Skeletal muscle satellite cell (primary cell): ENCODE measurements at regions not wholly inside any gene's neighbourhood (a gene's known extent, or its start where the extent isn't known, plus 50 kb on each side); places are given as distances from the start of the nearest gene placed in this dataset.
"Not testable (repeated sequence)": the region's sequence is repeated elsewhere in the genome, so short reads cannot be mapped to it uniquely, and the experiment has no call there.

Experiments
- H3K27me3 ChIP-seq: 2 replicates; pipeline ENCODE4 v1.7.0; 2013; ENCODE audit warnings: low read length; ENCODE audit not compliant: control insufficient read depth, insufficient read depth
- H3K36me3 ChIP-seq: 2 replicates; pipeline ENCODE4 v1.7.0; 2013; ENCODE audit warnings: mild to moderate bottlenecking, control low read depth, low read length; ENCODE audit not compliant: insufficient read depth
- H3K4me1 ChIP-seq: 2 replicates; pipeline ENCODE4 v1.7.0; 2013; ENCODE audit warnings: low read length; ENCODE audit not compliant: control insufficient read depth, insufficient read depth
- H3K4me2 ChIP-seq: 2 replicates; pipeline ENCODE4 v1.7.0; 2013; ENCODE audit warnings: mild to moderate bottlenecking, low read length
- H3K4me3 ChIP-seq: 2 replicates; pipeline ENCODE4 v1.7.0; 2013; ENCODE audit warnings: low read length
- H3K9ac ChIP-seq: 2 replicates; pipeline ENCODE4 v1.7.0; 2013; ENCODE audit warnings: mild to moderate bottlenecking, low read depth, low read length, moderate library complexity
- H3K9me3 ChIP-seq: replicated peaks from 2 replicates; pipeline ENCODE4 v1.7.0; 2013; ENCODE audit warnings: mild to moderate bottlenecking, control low read depth, low read length

DNA sequence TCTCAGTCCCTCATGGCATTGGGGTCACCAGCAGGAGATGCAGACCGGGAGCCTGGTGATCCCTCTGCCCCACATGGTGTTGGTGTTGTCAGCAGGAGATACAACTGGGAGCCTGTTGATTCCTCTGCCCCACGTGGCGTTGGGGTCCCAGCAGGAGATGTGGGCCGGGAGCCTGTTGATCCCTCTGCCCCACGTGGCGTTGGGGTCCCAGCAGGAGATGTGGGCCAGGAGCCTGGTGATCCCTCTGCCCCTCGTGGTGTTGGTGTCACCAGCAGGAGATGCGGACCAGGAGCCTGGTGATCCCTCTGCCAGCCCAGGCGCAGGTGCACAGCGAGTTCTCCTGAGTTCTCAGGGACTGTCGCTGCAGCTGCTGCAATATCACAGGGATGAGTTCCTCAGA lies 229.6 kb upstream of the C1orf174 start:
- no peaks in the 10 kb centered on the region for H3K36me3 ChIP-seq

DNA sequence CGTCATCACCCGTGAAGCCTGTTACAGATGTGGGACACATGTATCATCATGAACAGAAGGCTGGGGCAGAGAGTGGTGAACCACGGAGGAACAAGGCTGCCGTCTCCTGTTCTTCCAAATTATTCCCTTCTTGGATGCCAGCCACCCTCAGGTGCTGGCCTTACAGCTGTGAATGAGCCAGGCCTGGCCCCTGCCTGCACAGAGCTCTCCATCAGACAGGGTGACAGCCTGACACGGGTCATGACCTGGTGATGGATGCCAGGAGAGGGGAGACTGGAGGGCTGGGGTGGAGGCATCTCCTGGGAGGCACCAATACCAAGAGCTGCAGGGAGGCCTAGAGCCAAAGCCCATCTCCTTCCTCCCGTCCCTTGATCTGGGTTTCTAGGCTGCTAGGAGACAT lies 230.0 kb upstream of the C1orf174 start:
- no peak overlapping the region for H3K9ac ChIP-seq
- H3K36me3 ChIP-seq = no peaks in the 10 kb centered on the region
- no peak overlapping the region for H3K4me3 ChIP-seq
- H3K4me2 ChIP-seq = no peak overlapping the region
- no peaks in the 10 kb centered on the region for H3K4me1 ChIP-seq
- H3K9me3 ChIP-seq = peaks cover 24% of the 10 kb centered on the region
- H3K27me3 ChIP-seq = no peaks in the 10 kb centered on the region

More for the DNA sequence above, 229.6 kb upstream of the C1orf174 start:
- Histone ChIP-seq H3K4me3 (no peak overlapping the region), H3K27me3 (no peaks in the 10 kb centered on the region), H3K9me3 (peaks cover 25% of the 10 kb centered on the region), H3K4me2 (no peak overlapping the region), H3K9ac (no peak overlapping the region), H3K4me1 (no peaks in the 10 kb centered on the region)

DNA sequence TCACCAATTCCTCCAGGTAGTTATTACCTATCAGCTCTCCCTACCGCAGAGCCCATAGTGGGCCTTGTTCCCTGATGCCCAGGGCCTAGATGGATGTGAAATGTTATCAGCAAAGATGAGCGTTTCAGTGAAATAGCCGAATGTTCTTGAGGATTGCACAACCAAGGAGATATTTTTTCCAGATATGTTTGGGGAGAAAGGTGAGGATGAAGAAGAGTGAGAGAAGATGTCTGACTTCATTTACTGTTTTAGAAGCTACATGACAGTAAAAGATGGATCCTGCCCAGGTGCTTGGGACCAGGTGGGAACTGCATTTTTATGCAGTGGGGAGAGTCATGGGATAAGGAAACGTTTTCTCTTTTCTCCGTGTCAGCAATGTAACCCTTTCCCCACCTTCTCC lies 231.7 kb upstream of the C1orf174 start:
- no peaks in the 10 kb centered on the region for H3K27me3 ChIP-seq

DNA sequence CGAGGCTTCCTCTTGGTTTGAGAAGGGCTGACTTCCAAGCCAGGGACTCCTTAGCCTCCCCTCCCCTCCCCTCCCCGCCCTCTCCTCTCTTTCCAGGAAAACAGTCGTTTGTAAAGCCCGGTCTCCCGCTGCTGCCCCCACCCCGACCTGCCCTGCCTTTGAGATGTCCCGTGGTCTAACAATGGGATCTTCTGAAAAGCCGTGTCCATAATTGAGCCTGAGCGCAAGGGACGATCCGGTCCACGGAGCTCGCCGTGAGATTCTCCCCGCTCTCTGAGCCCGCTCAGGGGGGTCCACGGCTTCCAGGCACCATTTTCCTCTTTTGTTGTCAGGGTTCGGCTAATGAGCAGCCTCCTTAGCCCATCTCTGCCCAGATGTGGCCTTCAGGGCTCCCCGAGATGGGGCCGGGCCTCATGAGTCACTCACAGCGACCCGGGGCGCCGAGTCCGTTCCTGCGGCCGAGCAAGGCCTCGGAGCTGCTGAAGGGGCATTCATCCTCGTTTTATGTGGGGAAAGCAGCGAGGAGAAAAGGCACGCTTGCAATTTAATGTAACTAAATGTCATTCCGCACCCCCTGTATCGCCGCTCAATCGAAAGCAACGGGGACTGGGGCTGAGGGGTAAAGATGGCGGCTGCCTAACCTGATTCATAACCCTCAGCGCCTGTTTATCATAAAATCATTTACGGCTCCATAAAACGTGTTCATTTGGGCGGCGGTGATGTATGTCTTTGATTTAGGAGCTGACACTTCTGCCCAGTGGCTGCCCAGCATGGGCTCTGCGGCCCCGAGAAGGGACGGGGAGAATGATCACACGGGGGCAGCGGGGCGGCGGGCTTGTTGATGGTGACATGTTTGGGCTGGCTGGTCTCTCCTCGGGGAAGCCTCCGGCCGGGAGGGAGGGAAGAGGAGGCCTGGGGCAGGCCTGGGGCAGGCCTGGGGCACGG lies 232.6 kb upstream of the C1orf174 start:
- H3K4me3 ChIP-seq = no peak overlapping the region
- no peak overlapping the region for H3K9ac ChIP-seq
- H3K36me3 ChIP-seq = no peaks in the 10 kb centered on the region
- H3K27me3 ChIP-seq = no peaks in the 10 kb centered on the region
- no peaks in the 10 kb centered on the region for H3K4me1 ChIP-seq
- peaks cover 27% of the 10 kb centered on the region for H3K9me3 ChIP-seq
- no peak overlapping the region for H3K4me2 ChIP-seq

More for the DNA sequence above, 231.7 kb upstream of the C1orf174 start:
- H3K4me1 ChIP-seq = no peaks in the 10 kb centered on the region
- H3K36me3 ChIP-seq = no peaks in the 10 kb centered on the region
- no peak overlapping the region for H3K4me3 ChIP-seq
- no peak overlapping the region for H3K9ac ChIP-seq
- H3K4me2 ChIP-seq = no peak overlapping the region
- peaks cover 27% of the 10 kb centered on the region for H3K9me3 ChIP-seq

DNA sequence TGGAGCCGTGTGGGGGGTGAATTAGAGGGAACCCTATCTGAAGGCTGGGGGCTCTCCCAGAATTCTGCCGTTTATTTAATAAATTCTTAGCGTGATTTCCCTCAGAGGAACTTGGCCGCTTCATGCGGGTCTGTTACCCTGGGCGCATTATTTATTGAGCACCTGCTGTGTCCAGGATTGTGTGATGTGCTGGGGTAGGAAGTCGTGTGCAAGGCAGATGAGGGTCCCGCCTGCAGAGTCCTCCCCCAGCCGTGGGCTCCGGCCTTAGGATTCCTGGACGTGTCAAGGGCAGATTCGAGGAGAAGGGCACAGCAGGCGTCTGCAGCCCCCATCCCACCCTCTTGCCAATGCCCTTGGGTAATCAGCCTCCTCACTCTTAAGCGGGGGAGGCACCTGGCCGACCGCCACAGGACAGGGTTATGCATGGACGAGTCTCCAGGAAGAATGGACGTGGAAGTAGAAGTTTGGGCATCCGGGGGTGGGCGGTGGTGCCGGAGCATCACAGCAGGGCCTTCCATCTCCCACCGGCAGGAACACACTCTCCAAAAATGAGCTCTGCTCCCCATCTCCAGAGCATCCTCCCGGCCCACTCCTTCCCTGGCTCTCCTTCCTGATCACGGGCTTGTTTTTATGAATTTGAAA lies 233.3 kb upstream of the C1orf174 start:
- H3K9ac ChIP-seq = no peak overlapping the region
- no peak overlapping the region for H3K4me3 ChIP-seq
- H3K4me2 ChIP-seq = no peak overlapping the region
- no peaks in the 10 kb centered on the region for H3K36me3 ChIP-seq
- peaks cover 21% of the 10 kb centered on the region for H3K9me3 ChIP-seq
- H3K4me1 ChIP-seq = no peaks in the 10 kb centered on the region
- H3K27me3 ChIP-seq = no peaks in the 10 kb centered on the region

DNA sequence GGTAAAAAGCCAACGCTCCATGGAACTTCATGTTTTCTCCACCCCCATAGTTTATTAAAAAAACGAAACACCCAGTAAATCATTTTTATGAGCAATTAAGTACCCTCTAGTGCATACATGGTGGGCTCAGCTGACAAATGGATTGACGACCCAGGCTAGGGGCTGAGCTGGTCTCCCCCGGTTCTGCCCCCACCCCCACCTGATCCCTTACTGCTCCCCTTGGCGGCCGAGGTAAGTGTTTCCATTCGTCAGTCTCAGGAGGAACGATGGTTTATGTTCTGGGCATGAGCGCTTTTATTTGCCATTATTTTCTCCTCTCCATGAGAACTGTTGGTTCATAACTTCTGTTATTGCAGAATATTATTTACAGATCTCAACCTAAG lies 233.9 kb upstream of the C1orf174 start:
- Histone ChIP-seq H3K9ac (no peak overlapping the region), H3K4me3 (no peak overlapping the region), H3K27me3 (no peaks in the 10 kb centered on the region), H3K4me2 (no peak overlapping the region), H3K4me1 (no peaks in the 10 kb centered on the region), H3K9me3 (peaks cover 19% of the 10 kb centered on the region), H3K36me3 (no peaks in the 10 kb centered on the region)

DNA sequence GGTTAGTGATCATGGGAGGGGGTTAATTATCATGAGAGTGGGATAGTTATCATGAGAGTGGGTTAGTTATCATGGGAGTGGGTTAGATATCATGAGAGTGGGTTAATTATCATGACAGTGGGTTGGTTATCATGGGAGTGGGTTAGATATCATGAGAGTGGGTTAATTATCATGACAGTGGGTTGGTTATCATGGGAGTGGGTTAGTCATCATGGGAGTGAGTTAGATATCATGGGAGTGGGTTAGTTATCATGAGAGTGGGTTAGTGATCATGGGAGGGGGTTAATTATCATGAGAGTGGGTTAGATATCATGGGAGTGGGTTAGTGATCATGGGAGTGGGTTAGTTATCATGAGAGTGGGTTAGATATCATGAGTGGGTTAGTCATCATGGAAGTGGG lies 235.8 kb upstream of the C1orf174 start:
- not testable (repeated sequence) for H3K9ac ChIP-seq, H3K4me2 ChIP-seq, H3K27me3 ChIP-seq, H3K4me1 ChIP-seq, H3K4me3 ChIP-seq, H3K36me3 ChIP-seq
- peaks cover 23% of the 10 kb centered on the region for H3K9me3 ChIP-seq

DNA sequence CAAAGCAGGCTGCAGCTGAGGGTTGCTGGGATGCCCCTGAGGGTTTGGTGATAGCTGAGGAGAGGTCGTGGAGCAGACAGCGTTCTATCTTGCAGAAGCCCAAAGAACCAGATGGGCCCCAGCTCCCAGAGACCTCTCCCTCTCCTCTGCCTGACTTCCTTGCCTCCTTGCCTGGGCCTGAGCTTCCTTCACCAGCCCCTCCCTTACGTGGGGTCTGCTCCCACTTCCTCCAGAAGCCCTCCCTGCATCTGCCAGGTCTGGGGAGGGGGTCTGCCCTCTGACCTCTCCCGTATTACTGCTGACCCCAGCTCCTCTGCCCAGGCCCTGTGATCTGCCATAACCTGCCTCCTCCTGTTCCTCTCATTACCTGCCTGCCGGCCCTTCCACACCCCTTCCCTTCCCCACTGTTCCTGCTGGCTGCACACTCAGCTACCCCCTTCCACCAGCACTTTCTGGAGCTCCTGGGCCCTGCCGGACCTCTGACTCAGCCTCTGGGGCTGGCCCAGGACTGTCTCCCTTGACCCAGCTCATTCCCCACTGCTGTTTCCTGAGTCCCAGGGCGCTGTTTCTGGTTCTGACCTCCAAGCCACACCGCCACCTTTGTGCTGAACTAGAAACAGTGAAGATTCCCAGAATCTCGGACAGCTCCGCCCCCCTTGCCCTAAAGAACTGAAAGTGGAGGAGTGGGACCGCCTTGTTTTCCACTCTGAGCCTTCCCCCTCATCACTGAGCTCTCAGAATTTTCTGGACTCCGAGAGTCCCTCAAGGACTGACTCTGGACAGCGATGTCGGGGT lies 237.7 kb upstream of the C1orf174 start:
- Histone ChIP-seq H3K9me3 (peaks cover 21% of the 10 kb centered on the region), H3K4me2 (no peak overlapping the region), H3K36me3 (no peaks in the 10 kb centered on the region), H3K4me3 (no peak overlapping the region), H3K4me1 (no peaks in the 10 kb centered on the region), H3K27me3 (no peaks in the 10 kb centered on the region), H3K9ac (no peak overlapping the region)

DNA sequence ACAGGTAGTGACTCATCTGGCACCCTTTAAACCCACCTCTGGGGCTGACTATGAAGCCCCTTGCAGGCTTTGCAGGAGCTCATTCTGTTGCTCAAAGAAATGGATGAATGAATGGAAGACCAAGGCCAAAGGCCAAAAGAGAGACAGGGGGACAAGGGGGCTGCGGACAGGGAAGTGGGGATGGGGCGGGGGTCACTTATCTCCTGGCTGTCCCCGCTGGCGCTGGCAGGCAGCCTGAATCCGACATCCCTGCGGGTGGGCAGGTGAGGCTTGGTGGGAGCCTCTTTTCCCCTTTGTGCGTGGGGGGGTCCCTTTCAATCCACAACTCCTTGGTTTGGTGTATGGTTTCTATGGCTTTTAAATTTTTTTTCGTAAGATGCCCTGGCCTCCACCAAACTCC lies 239.6 kb upstream of the C1orf174 start:
- Histone ChIP-seq H3K4me2 (no peak overlapping the region), H3K9me3 (peaks cover 20% of the 10 kb centered on the region), H3K4me1 (no peaks in the 10 kb centered on the region), H3K4me3 (no peak overlapping the region), H3K27me3 (no peaks in the 10 kb centered on the region), H3K36me3 (no peaks in the 10 kb centered on the region), H3K9ac (no peak overlapping the region)

DNA sequence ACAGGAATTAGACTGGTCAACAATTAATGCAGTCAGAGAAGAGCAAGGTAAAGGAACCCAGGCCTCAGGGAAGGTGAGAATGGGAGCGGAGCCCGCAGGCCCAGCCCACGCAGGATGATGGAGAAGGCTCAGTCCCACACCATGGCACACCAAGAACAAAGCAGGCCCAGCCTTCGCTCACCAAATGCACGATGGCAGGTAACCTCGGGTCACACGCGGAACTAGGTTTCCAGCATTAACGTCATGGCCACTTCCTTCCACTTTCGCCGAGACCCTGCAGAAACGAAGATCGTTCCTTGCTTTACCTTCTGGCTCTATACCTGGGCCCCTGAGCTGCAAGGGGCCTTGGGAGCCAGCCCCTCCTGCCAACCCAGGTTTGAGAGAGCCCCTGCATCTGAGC lies 240.2 kb upstream of the C1orf174 start:
- no peak overlapping the region for H3K4me3 ChIP-seq
- H3K36me3 ChIP-seq = no peaks in the 10 kb centered on the region
- H3K9ac ChIP-seq = no peak overlapping the region
- H3K4me2 ChIP-seq = no peak overlapping the region
- no peaks in the 10 kb centered on the region for H3K4me1 ChIP-seq
- H3K27me3 ChIP-seq = no peaks in the 10 kb centered on the region
- peaks cover 16% of the 10 kb centered on the region for H3K9me3 ChIP-seq

DNA sequence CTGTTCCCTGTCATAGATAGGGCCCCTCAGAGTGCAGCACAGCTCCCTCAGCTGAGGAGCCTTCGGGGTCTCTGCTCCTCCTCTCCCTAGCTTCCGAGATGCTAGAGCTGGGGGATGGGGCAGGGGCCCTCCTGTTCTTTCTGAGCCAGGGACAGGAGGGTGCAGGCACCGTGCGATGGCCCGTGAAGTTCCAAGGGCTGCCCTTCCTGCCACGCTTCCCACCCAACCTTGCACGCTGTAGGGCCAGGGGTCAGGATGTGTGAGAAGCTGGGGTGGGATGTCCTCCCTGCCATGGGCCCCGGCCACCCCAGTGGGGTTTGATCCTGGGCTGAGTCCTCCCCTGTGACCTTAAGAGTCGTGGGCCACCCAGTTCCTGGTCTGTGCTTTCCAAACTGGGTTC lies 240.7 kb upstream of the C1orf174 start:
- no peak overlapping the region for H3K9ac ChIP-seq
- no peak overlapping the region for H3K4me3 ChIP-seq
- H3K9me3 ChIP-seq = peaks cover 13% of the 10 kb centered on the region
- H3K4me1 ChIP-seq = no peaks in the 10 kb centered on the region
- no peaks in the 10 kb centered on the region for H3K27me3 ChIP-seq
- H3K4me2 ChIP-seq = no peak overlapping the region
- H3K36me3 ChIP-seq = no peaks in the 10 kb centered on the region
